Mesothelial cell of epicardium (in vitro differentiated cells): ENCODE measurements at regions not wholly inside any gene's neighbourhood (a gene's known extent, or its start where the extent isn't known, plus 50 kb on each side); places are given as distances from the start of the nearest gene placed in this dataset.

Experiments used
- DNase-seq, 2 experiments: peaks; one replicate each; pipeline ENCODE4 v3.0.0; 2021; ENCODE audit warnings: low spot score in 2 of 2; ENCODE audit not compliant: unreplicated experiment in 2 of 2
- H3K27ac Mint-ChIP-seq: 2 replicates; pipeline ENCODE4 v1.8.0; 2021; ENCODE audit warnings: mixed read lengths
- H3K27me3 Mint-ChIP-seq: 2 replicates; pipeline ENCODE4 v1.8.0; 2021; ENCODE audit warnings: low read depth, mixed read lengths
- H3K36me3 Mint-ChIP-seq: 2 replicates; pipeline ENCODE4 v1.8.0; 2021; ENCODE audit warnings: mixed read lengths
- H3K4me1 Mint-ChIP-seq: 2 replicates; pipeline ENCODE4 v1.8.0; 2021; ENCODE audit warnings: mixed read lengths
- H3K4me3 Mint-ChIP-seq: 2 replicates; pipeline ENCODE4 v1.8.0; 2021; ENCODE audit warnings: mild to moderate bottlenecking, moderate library complexity, mixed read lengths
- H3K9me3 Mint-ChIP-seq: 2 replicates; pipeline ENCODE4 v1.8.0; 2021; ENCODE audit warnings: mixed read lengths
- TF ChIP-seq, protein P1 (sequence below): fragments of 200-600 bp; sonication (generic); IDR thresholded peaks from one replicate; pipeline ENCODE4 v1.5.0; 2021; ENCODE audit warnings: antibody characterized with exemption; ENCODE audit not compliant: unreplicated experiment

DNA sequence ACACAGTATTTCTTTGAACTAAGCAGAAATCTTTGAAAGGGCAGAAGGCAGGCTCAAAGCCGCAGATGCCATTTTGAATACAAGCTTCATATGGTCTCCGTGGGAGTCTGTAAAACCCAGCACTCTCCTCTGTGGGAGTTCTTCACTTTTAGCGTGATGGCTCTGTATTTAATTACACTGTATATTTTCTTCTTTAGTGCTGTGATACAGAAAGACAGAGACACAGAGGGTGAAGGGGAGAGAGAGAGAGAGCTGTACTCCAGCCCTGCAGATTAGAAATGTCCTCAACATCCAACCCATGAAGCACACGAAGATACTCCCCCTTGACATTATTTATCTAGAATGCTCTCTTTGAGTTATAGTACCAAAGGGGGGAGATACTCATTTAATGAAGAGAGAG is 752.6 kb upstream of the NR2F2 start:
- Mint-ChIP-seq H3K4me1 (peaks cover 40% of the 10 kb centered on the region), H3K27me3 (no peaks in the 10 kb centered on the region), H3K27ac (peak overlapping the region; percentile 62), H3K9me3 (no peaks in the 10 kb centered on the region), H3K4me3 (no peak overlapping the region), H3K36me3 (no peaks in the 10 kb centered on the region)
- TF ChIP-seq, protein P1, sequence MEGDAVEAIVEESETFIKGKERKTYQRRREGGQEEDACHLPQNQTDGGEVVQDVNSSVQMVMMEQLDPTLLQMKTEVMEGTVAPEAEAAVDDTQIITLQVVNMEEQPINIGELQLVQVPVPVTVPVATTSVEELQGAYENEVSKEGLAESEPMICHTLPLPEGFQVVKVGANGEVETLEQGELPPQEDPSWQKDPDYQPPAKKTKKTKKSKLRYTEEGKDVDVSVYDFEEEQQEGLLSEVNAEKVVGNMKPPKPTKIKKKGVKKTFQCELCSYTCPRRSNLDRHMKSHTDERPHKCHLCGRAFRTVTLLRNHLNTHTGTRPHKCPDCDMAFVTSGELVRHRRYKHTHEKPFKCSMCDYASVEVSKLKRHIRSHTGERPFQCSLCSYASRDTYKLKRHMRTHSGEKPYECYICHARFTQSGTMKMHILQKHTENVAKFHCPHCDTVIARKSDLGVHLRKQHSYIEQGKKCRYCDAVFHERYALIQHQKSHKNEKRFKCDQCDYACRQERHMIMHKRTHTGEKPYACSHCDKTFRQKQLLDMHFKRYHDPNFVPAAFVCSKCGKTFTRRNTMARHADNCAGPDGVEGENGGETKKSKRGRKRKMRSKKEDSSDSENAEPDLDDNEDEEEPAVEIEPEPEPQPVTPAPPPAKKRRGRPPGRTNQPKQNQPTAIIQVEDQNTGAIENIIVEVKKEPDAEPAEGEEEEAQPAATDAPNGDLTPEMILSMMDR: no peak
- DNase-seq: no peak

DNA sequence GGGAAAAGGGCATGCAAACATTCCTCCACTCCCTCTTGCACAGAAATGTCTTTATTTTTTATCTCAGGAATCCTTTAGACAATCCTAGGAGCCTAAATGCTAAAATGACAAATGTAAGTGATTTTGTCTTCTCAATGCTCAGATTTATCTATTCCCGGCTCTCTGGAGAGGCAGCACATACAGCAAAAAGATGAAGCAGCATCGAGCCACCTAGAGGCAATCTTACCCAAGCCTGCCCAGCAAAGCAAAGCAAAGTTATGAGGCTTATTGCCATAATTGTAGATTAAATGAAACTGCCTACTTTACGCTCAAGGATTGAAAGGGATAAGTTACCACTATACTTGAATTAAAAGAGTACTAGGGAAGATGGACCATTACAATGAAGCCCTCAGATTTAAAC is 750.4 kb upstream of the NR2F2 start:
- peaks cover 43% of the 10 kb centered on the region for H3K4me1 Mint-ChIP-seq
- no peaks in the 10 kb centered on the region for H3K36me3 Mint-ChIP-seq
- H3K27ac Mint-ChIP-seq: no peak overlapping the region
- DNase-seq: no peak
- peaks cover 9% of the 10 kb centered on the region for H3K9me3 Mint-ChIP-seq
- TF ChIP-seq, protein P1: no peak
- no peaks in the 10 kb centered on the region for H3K27me3 Mint-ChIP-seq
- H3K4me3 Mint-ChIP-seq: no peak overlapping the region

DNA sequence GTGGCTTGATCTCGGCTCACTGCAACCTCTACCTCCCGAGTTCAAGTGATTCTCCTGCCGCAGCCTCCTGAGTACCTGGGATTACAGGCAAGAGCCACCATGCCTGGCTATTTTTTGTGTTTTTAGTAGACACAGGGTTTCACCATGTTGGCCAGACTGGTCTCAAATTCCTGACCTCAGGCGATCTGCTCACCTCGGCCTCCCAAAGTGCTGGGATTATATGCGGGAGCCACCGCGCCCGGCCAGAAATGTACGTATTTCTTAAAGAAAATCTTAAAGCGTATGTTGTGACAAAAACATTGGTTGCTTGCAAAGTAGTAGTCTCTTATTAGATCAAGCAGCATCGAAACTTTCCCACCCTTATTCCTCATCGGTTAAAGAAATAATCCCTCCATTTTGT is 748.9 kb upstream of the NR2F2 start:
- no peak for DNase-seq
- Mint-ChIP-seq H3K36me3 (no peaks in the 10 kb centered on the region), H3K4me1 (peaks cover 37% of the 10 kb centered on the region), H3K4me3 (no peak overlapping the region), H3K27me3 (no peaks in the 10 kb centered on the region), H3K27ac (no peak overlapping the region), H3K9me3 (peaks cover 14% of the 10 kb centered on the region)
- TF ChIP-seq, protein P1: no peak

DNA sequence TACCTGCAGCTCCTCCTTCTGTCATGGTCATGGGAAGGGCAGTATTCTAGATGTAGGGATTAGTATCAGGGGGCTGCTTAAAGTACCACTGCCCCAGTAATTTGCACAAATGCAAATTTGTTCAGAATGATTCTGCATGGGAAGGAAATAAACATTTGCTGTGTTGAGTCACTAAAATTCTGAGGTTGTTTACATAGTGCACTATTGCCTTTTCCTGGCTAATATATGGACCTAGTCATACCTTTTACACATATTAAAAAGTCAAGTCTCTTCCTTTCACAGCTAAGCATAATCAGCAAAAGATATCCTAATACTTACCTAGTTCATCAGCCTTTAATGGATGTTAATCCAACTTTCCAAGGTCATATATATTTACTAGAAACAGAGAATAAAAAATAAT is 746.4 kb upstream of the NR2F2 start:
- DNase-seq: no peak
- Mint-ChIP-seq H3K27me3 (no peaks in the 10 kb centered on the region), H3K9me3 (peaks cover 14% of the 10 kb centered on the region), H3K4me3 (no peak overlapping the region), H3K4me1 (peaks cover 15% of the 10 kb centered on the region), H3K27ac (no peak overlapping the region), H3K36me3 (no peaks in the 10 kb centered on the region)
- TF ChIP-seq, protein P1: no peak

DNA sequence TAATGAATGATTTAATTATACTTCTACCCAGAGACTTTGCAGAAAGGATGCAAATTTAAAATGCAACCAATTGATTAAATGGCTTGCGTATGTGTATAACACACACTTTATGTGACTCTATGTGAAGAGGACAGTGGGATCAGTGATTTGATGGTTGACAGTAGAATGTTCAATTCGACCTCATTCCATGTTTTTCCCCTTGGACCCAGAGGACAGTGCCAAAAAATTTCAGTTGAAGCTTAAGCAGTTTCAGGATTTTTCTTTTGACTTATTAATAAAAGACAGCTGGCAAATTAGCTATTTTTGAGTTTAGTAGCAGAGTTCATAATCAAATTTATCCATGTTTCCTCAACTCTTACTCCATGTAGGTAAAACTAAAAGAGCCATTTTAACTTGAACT is 742.4 kb upstream of the NR2F2 start:
- TF ChIP-seq, protein P1: no peak
- Mint-ChIP-seq H3K9me3 (peaks cover 14% of the 10 kb centered on the region), H3K4me1 (peaks cover 19% of the 10 kb centered on the region)

DNA sequence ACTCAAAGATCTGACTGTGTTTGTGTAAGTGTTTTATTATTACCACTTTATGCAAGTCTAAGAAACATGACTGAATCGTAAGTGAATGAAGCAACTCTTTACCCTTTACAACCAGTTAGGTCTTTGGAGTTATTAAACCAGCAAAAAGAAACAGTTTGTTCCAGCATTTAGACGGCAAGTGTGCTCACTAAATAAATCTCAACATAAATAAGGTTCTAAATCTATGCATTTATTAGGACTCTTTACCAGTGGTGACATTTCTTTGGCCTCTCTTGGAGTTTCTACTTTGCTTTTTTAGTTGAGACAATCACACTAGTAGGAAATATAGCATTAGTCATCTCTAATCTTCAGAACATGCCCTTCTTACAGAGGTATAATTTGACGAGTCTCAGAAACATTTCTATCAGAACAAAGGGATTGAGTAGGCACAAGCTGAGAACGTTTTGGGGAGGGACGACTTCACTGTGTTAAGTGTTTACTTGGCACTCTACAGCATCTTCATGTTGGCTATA is 739.9 kb upstream of the NR2F2 start:
- H3K27ac Mint-ChIP-seq: no peak overlapping the region
- H3K4me3 Mint-ChIP-seq: no peak overlapping the region
- no peak for DNase-seq
- peaks cover under 1% of the 10 kb centered on the region for H3K9me3 Mint-ChIP-seq
- TF ChIP-seq, protein P1: no peak
- H3K27me3 Mint-ChIP-seq: no peaks in the 10 kb centered on the region
- peaks cover 34% of the 10 kb centered on the region for H3K4me1 Mint-ChIP-seq
- no peaks in the 10 kb centered on the region for H3K36me3 Mint-ChIP-seq

More for the DNA sequence above, 742.4 kb upstream of the NR2F2 start:
- DNase-seq: no peak
- no peak overlapping the region for H3K4me3 Mint-ChIP-seq
- no peaks in the 10 kb centered on the region for H3K36me3 Mint-ChIP-seq
- H3K27ac Mint-ChIP-seq: no peak overlapping the region
- no peaks in the 10 kb centered on the region for H3K27me3 Mint-ChIP-seq
